K562 (cell line): ENCODE measurements at regions not wholly inside any gene's neighbourhood (a gene's known extent, or its start where the extent isn't known, plus 50 kb on each side); places are given as distances from the start of the nearest gene placed in this dataset.
"Not testable (repeated sequence)": the region's sequence is repeated elsewhere in the genome, so short reads cannot be mapped to it uniquely, and the experiment has no call there.

ENCODE experiments used
- ATAC-seq: fragments of 200-7000 bp; cut with Tn5 transposase; 3 replicates; pipeline ENCODE4 v1.9.1; 2020; ENCODE audit warnings: moderate library complexity
- BruUV-seq: library from RNA; stranded (reverse); fragments of 400-500 nt; replicated peaks from 2 replicates; lab custom pipeline; 2021; lab: Mats Ljungman, UMichigan
- CTCF ChIA-PET: fragments of 300-600 bp; formaldehyde crosslinking; extraction: SDS; loops from one replicate; lab custom pipeline; 2021; ENCODE audit warnings: low intra/inter-chr PET ratio; lab: Yijun Ruan, JAX
- POLR2A ChIA-PET: fragments of 300-600, 350-650 bp; sonication (Branson Sonifier 250); formaldehyde crosslinking; extraction: SDS; loops from one replicate; lab custom pipeline; 2021; ENCODE audit warnings: antibody characterized with exemption, inconsistent platforms; lab: Yijun Ruan, JAX
- DNase-seq, 4 experiments: peaks; one replicate each; pipeline versions ENCODE4 v3.0.0 to v3.0.0-alpha.2; 2011 to 2018; ENCODE audit warnings: low spot score in 3 of 4, mixed read lengths in 3 of 4; ENCODE audit errors: extremely low read depth in 1 of 4
- FAIRE-seq: peaks from 2 replicates; lab custom pipeline; 2011; peaks lifted over from hg19 to GRCh38; lab: Jason Lieb, UNC
- H2AFZ ChIP-seq: 2 replicates; pipeline ENCODE4 v1.6.0; 2011; ENCODE audit warnings: low read depth, low read length, control low read depth, inconsistent platforms
- H3K27ac ChIP-seq: fragments of 200-600 bp; 3 replicates; pipeline ENCODE4 v1.8.0; 2011; ENCODE audit warnings: low read depth, mild to moderate bottlenecking, control low read depth, inconsistent platforms, low read length, moderate library complexity, mixed read lengths; ENCODE audit errors: extremely low read depth
- H3K27me3 ChIP-seq, 2 experiments: fragments of 300-600 bp in 1 of 2; 2 replicates in 1 of 2; 3 replicates in 1 of 2; pipeline versions ENCODE4 v1.6.0 to v1.8.0; 2011; ENCODE audit warnings: inconsistent platforms in 2 of 2, low read length in 2 of 2, mild to moderate bottlenecking in 1 of 2, mixed read lengths in 1 of 2, moderate library complexity in 1 of 2; ENCODE audit not compliant: control insufficient read depth in 2 of 2, insufficient read depth in 2 of 2
- H3K36me3 ChIP-seq: fragments of 300-600 bp; 3 replicates; pipeline ENCODE4 v1.8.0; 2011; ENCODE audit warnings: mild to moderate bottlenecking, low read length, inconsistent platforms; ENCODE audit not compliant: control insufficient read depth, insufficient read depth
- H3K4me1 ChIP-seq, 2 experiments: fragments of 200-600 bp in 1 of 2; replicated peaks in 1 of 2; 2 replicates in 1 of 2; 3 replicates in 1 of 2; pipeline versions ENCODE4 v1.5.1 to v1.8.0; 2011; ENCODE audit warnings: inconsistent platforms in 2 of 2, low read length in 2 of 2, mild to moderate bottlenecking in 1 of 2, mixed read lengths in 1 of 2, moderate library complexity in 1 of 2; ENCODE audit not compliant: control insufficient read depth in 2 of 2, insufficient read depth in 2 of 2
- H3K4me2 ChIP-seq: 2 replicates; pipeline ENCODE4 v1.6.1; 2011; ENCODE audit warnings: low read length, control low read depth, inconsistent platforms, mixed read lengths; ENCODE audit not compliant: insufficient read depth
- H3K4me3 ChIP-seq: fragments of 200-600 bp; sonication (generic), shearing (Covaris generic); 2 replicates; pipeline ENCODE4 v1.5.1; 2016; ENCODE audit warnings: control low read depth, inconsistent platforms
- H3K79me2 ChIP-seq: fragments of 200-600 bp; 3 replicates; pipeline ENCODE4 v1.8.0; 2011; ENCODE audit warnings: low read length, inconsistent platforms; ENCODE audit not compliant: control insufficient read depth, insufficient read depth
- H3K9ac ChIP-seq, 2 experiments: 2 replicates each; pipeline versions ENCODE4 v1.6.0 to v1.6.1; 2011; ENCODE audit warnings: low read depth in 2 of 2, low read length in 2 of 2, control low read depth in 1 of 2, inconsistent platforms in 1 of 2, mild to moderate bottlenecking in 1 of 2, mixed read lengths in 1 of 2; ENCODE audit not compliant: insufficient read depth in 1 of 2
- H3K9me1 ChIP-seq: one replicate; pipeline ENCODE4 v1.6.0; 2011; ENCODE audit warnings: inconsistent platforms, mild to moderate bottlenecking, low read length, moderate library complexity; ENCODE audit not compliant: control insufficient read depth, insufficient read depth
- H3K9me3 ChIP-seq: replicated peaks from 2 replicates; pipeline ENCODE4 v1.5.1; 2011; ENCODE audit warnings: low read depth, low read length, inconsistent platforms; ENCODE audit not compliant: control insufficient read depth, insufficient read depth
- H4K20me1 ChIP-seq: replicated peaks from 2 replicates; pipeline ENCODE4 v1.6.1; 2011; ENCODE audit warnings: low read length, inconsistent platforms, mixed read lengths; ENCODE audit not compliant: control insufficient read depth, insufficient read depth
- WGBS: fragments of 100-300 bp; shearing (Covaris generic); methylation state at CpG from one replicate; pipeline ENCODE4 v1.1.6; 2016; ENCODE audit warnings: low coverage, mixed read lengths; ENCODE audit not compliant: insufficient coverage; ENCODE audit errors: missing lambda C conversion rate; 5-methylcytosine and 5-hydroxymethylcytosine counted together
- in situ Hi-C: fragments of 300-500 bp; cut with MboI; formaldehyde crosslinking; loops from 4 replicates; pipeline ENCODE4 v1.15.0; 2018; ENCODE audit warnings: inconsistent platforms, mixed read lengths
- intact Hi-C: fragments of 100-400 bp; cut with micrococcal nuclease; formaldehyde crosslinking; loops from 2 replicates; pipeline ENCODE4 v1.14.2; 2022

GRCh38 chr21:6122629-6123028 is 4398.8 kb upstream of the TPTE start:
- H4K20me1 ChIP-seq, ATAC-seq, H3K4me3 ChIP-seq, H3K4me2 ChIP-seq, H3K27me3 ChIP-seq, POLR2A ChIA-PET, H3K4me1 ChIP-seq, FAIRE-seq, intact Hi-C loops, in situ Hi-C loops, H3K79me2 ChIP-seq, H3K9me3 ChIP-seq, DNase-seq, H3K9ac ChIP-seq, H3K27ac ChIP-seq, H3K9me1 ChIP-seq, H3K36me3 ChIP-seq, H2AFZ ChIP-seq, CTCF ChIA-PET: not testable (repeated sequence)
- 65% methylated on average over 2 of the region's 13 CpGs for WGBS
- TSS peak; percentile 60 for BruUV-seq

- intact Hi-C loops, H3K4me3 ChIP-seq, H3K27ac ChIP-seq, H4K20me1 ChIP-seq, BruUV-seq, in situ Hi-C loops, H3K9ac ChIP-seq, DNase-seq, H3K4me2 ChIP-seq, H3K4me1 ChIP-seq, H2AFZ ChIP-seq, POLR2A ChIA-PET, ATAC-seq, H3K79me2 ChIP-seq, CTCF ChIA-PET, H3K9me3 ChIP-seq, H3K9me1 ChIP-seq, H3K27me3 ChIP-seq, FAIRE-seq, H3K36me3 ChIP-seq: not testable (repeated sequence)
- WGBS, result no CpG with 5 or more reads among the region's 6 CpGs
Measured at GRCh38 chr21:6123224-6123623, 4398.2 kb upstream of the TPTE start.

- DNase-seq (peak in 1 of 4 experiments; percentile 4), ATAC-seq (peak; percentile 69)
- BruUV-seq, H3K79me2 ChIP-seq, FAIRE-seq, H3K27me3 ChIP-seq, H3K4me3 ChIP-seq, H3K9ac ChIP-seq, H2AFZ ChIP-seq, H3K4me1 ChIP-seq, H3K36me3 ChIP-seq, intact Hi-C loops, CTCF ChIA-PET, H3K9me1 ChIP-seq, H3K9me3 ChIP-seq, POLR2A ChIA-PET, H4K20me1 ChIP-seq, in situ Hi-C loops, H3K27ac ChIP-seq, H3K4me2 ChIP-seq: not testable (repeated sequence)
- 9% methylated on average over 7 of the region's 24 CpGs for WGBS
Measured at GRCh38 chr21:6125549-6126240, 4395.7 kb upstream of the TPTE start.
